ENCODE measurements at regions not wholly inside any gene's neighbourhood (a gene's known extent, or its start where the extent isn't known, plus 50 kb on each side); places are given as distances from the start of the nearest gene placed in this dataset.

DNA sequence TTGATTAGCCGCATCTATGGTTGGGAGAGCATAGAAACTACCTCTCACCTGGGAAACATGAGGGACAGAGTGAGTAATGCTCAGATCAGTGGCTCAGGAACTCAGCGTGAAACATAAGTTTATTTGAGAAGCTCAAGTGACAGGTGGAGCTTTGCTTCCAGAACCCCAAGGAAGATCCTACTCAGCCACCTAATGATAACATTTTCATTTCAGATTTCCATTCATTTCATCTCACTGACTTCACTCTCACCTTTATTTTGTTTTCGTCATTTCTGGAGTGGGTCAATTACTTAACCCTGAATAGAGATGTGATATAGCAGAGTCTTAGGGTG, 145.5 kb upstream of the DUSP10 start:
- Histone ChIP-seq H3K4me1 (no peaks in the 10 kb centered on the region), H3K36me3 (no peaks in the 10 kb centered on the region), H3K27ac (no peak overlapping the region), H3K4me3 (no peak overlapping the region), H3K9me3 (no peaks in the 10 kb centered on the region), H3K27me3 (replicated peaks in 1 of 7) (no peaks in the 10 kb centered on the region)
- intact Hi-C loops (cut with DNase I; ENCODE audit: low total_unique reads), result no loop called here
- DNase-seq, result no peak
- WGBS, 5 donors, result 70 to 96% (median 90%) methylated on average over 3 of the region's 3 CpGs
- no peak for TF ChIP-seq POLR2A (IDR thresholded peaks at IDR 0.05)
- TF ChIP-seq, protein P1, sequence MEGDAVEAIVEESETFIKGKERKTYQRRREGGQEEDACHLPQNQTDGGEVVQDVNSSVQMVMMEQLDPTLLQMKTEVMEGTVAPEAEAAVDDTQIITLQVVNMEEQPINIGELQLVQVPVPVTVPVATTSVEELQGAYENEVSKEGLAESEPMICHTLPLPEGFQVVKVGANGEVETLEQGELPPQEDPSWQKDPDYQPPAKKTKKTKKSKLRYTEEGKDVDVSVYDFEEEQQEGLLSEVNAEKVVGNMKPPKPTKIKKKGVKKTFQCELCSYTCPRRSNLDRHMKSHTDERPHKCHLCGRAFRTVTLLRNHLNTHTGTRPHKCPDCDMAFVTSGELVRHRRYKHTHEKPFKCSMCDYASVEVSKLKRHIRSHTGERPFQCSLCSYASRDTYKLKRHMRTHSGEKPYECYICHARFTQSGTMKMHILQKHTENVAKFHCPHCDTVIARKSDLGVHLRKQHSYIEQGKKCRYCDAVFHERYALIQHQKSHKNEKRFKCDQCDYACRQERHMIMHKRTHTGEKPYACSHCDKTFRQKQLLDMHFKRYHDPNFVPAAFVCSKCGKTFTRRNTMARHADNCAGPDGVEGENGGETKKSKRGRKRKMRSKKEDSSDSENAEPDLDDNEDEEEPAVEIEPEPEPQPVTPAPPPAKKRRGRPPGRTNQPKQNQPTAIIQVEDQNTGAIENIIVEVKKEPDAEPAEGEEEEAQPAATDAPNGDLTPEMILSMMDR (IDR thresholded peaks at IDR 0.05 in 8 of 11, conservative IDR thresholded peaks at IDR 0.05 in 3 of 11), result no peak
- TF ChIP-seq POLR2AphosphoS5 (IDR thresholded peaks at IDR 0.05), result no peak

DNA sequence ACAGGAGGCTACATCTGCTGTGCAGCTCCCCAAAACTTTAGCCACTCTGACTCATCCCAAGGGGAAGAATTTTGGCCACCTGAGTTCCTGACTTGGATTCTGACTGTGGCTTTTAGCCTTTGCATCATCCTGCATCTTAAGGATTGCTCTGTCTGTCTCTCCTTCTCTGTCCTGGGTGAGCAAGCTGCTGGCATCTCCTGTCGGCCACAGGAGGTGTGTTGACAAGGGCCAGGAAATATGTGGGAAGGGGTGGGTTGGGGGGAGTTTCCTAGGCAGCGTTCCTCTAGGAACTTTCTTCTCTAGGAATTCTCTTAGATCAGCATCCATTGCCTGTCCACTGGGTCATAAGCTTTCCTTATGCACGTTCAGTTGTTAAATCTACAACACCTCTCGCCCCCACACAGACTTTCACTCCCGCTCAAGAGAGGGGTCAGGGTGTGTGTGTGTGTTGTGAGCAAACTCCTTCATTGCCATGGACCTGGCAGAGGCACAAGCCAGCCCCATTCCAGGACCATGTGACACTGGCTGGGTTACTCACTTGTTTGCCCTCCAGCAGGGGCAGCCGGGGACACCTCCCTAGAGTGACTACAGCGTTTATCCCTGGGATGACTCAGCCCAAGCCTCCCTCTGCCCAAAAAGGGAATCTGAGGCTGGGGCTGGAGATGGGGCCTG, 145.0 kb upstream of the DUSP10 start:
- Histone ChIP-seq H3K4me1 (no peaks in the 10 kb centered on the region), H3K36me3 (no peaks in the 10 kb centered on the region), H3K27me3 (replicated peaks in 1 of 7) (no peaks in the 10 kb centered on the region), H3K9me3 (no peaks in the 10 kb centered on the region), H3K4me3 (no peak overlapping the region), H3K27ac (no peak overlapping the region)
- WGBS, 5 donors, result 69 to 83% (median 72%) methylated on average over 7 of the region's 7 CpGs
- DNase-seq, result no peak
- TF ChIP-seq POLR2AphosphoS5 (IDR thresholded peaks at IDR 0.05), result no peak
- TF ChIP-seq POLR2A (IDR thresholded peaks at IDR 0.05), result no peak
- intact Hi-C loops (cut with DNase I; ENCODE audit: low total_unique reads), result no loop called here

DNA sequence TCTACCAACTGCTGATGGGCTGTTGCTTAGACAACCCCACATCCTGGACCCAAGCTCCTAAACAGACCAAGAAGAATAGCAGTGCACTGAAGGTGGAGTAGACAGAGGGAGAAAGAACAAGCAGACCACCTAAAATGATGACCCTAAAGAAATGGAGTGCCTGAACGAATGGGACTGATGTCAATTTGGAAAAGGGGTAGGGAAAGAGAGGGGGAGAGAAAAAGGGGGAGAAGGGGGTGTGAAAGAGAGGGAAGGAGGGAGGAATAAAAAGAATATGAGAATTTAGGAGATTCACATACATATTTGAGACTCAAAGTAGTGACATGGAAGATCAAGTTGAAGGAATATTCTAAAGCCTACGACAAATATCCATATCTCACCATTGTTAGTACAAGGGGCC, 144.4 kb upstream of the DUSP10 start:
- Histone ChIP-seq H3K9me3 (no peaks in the 10 kb centered on the region), H3K27ac (no peak overlapping the region), H3K4me3 (no peak overlapping the region), H3K36me3 (no peaks in the 10 kb centered on the region), H3K27me3 (replicated peaks in 1 of 7) (no peaks in the 10 kb centered on the region), H3K4me1 (no peaks in the 10 kb centered on the region)
- DNase-seq, result no peak
- TF ChIP-seq POLR2AphosphoS5 (IDR thresholded peaks at IDR 0.05) (no peak), POLR2A (IDR thresholded peaks at IDR 0.05) (no peak)
- TF ChIP-seq, protein P1 (IDR thresholded peaks at IDR 0.05 in 8 of 11, conservative IDR thresholded peaks at IDR 0.05 in 3 of 11), result no peak
- WGBS, 5 donors, result 83 to 95% (median 91%) methylated on average over 2 of the region's 2 CpGs
- intact Hi-C loops (cut with DNase I; ENCODE audit: low total_unique reads), result no loop called here

- Histone ChIP-seq H3K27me3 (replicated peaks in 1 of 7) (no peaks in the 10 kb centered on the region), H3K9me3 (no peaks in the 10 kb centered on the region), H3K4me1 (no peaks in the 10 kb centered on the region), H3K27ac (no peak overlapping the region), H3K4me3 (no peak overlapping the region), H3K36me3 (no peaks in the 10 kb centered on the region)
- DNase-seq, result no peak
- intact Hi-C loops (cut with DNase I; ENCODE audit: low total_unique reads), result no loop called here
- TF ChIP-seq POLR2AphosphoS5 (IDR thresholded peaks at IDR 0.05) (no peak), POLR2A (IDR thresholded peaks at IDR 0.05) (no peak)
- TF ChIP-seq, protein P1 (IDR thresholded peaks at IDR 0.05 in 8 of 11, conservative IDR thresholded peaks at IDR 0.05 in 3 of 11), result no peak
- 82 to 96% (median 91%) methylated on average over 3 of the region's 3 CpGs for WGBS, 5 donors
Observed at GRCh38 chr1:221884821-221885220, 142.9 kb upstream of the DUSP10 start.
